Gastroesophageal sphincter (tissue), 3 donors: ENCODE measurements at regions not wholly inside any gene's neighbourhood (a gene's known extent, or its start where the extent isn't known, plus 50 kb on each side); places are given as distances from the start of the nearest gene placed in this dataset.
"Not testable (repeated sequence)": the region's sequence is repeated elsewhere in the genome, so short reads cannot be mapped to it uniquely, and the experiment has no call there.

ENCODE experiments used
- CTCF ChIP-seq, 4 experiments: fragments of 200-600 bp in 2 of 4; fragments of 450-650 bp in 2 of 4; sonication (generic) in 1 of 4; IDR thresholded peaks; one replicate each; pipeline ENCODE4 v1.5.1; 2017 to 2019; ENCODE audit warnings: antibody characterized with exemption in 4 of 4, mild to moderate bottlenecking in 2 of 4, moderate library complexity in 2 of 4
- EP300 ChIP-seq: sonication (generic); formaldehyde crosslinking; IDR thresholded peaks from one replicate; pipeline ENCODE4 v1.6.1; 2017; ENCODE audit warnings: antibody characterized with exemption, mild to moderate bottlenecking
- POLR2A ChIP-seq, 2 donors: fragments of 450-650 bp; IDR thresholded peaks; one replicate each; pipeline ENCODE4 v1.6.1; 2017; ENCODE audit warnings: antibody characterized with exemption in 2 of 2, mild to moderate bottlenecking in 2 of 2, moderate library complexity in 1 of 2
- POLR2AphosphoS5 ChIP-seq: sonication (generic); formaldehyde crosslinking; IDR thresholded peaks from one replicate; pipeline ENCODE4 v1.6.1; 2017; ENCODE audit warnings: antibody characterized with exemption

GRCh38 chr10:52604131-52604530 is 168.5 kb downstream of the MBL2 start:
- TF ChIP-seq POLR2A (IDR thresholded peaks at IDR 0.05); POLR2AphosphoS5; CTCF (IDR thresholded peaks at IDR 0.05); EP300: not testable (repeated sequence)
